ENCODE measurements at regions not wholly inside any gene's neighbourhood (a gene's known extent, or its start where the extent isn't known, plus 50 kb on each side); places are given as distances from the start of the nearest gene placed in this dataset.

- no peak overlapping the region for H3K9ac ChIP-seq (ENCODE audit: insufficient read depth, low read depth, low read length)
- H2AFZ ChIP-seq (ENCODE audit: low read length): no peak overlapping the region
- CTCF ChIA-PET (ENCODE audit: low intra/inter-chr PET ratio, low total read pairs): no interaction called here
Measured at GRCh38 chr2:126383800-126384199, 272.2 kb upstream of the GYPC start.

GRCh38 chr2:126385441-126385840 lies 270.5 kb upstream of the GYPC start:
- no peaks in the 10 kb centered on the region for H3K36me3 ChIP-seq (replicated peaks in 1 of 2; ENCODE audit: control insufficient read depth in 1 of 2, insufficient read depth in 2 of 2, low read length in 2 of 2)
- H3K27me3 ChIP-seq (ENCODE audit: control insufficient read depth in 1 of 2, insufficient read depth in 2 of 2, low read length in 2 of 2): no peaks in the 10 kb centered on the region
- FAIRE-seq: no peak
- H3K27ac ChIP-seq (ENCODE audit: extremely low read length, insufficient read depth, low read length): no peak overlapping the region
- H3K4me2 ChIP-seq (ENCODE audit: low read depth, low read length): no peak overlapping the region
- TF ChIP-seq ZNF569 (CRISPR knock-in tag; IDR thresholded peaks at IDR 0.05; ENCODE audit: borderline replicate concordance): no peak
- no peak for TF ChIP-seq E2F5 (CRISPR knock-in tag; conservative IDR thresholded peaks at IDR 0.05)
- peaks cover 40% of the 10 kb centered on the region for H3K9me3 ChIP-seq (ENCODE audit: low read length)
- no peaks in the 10 kb centered on the region for H3K79me2 ChIP-seq (ENCODE audit: insufficient read depth, low read length)
- CTCF ChIA-PET (ENCODE audit: low intra/inter-chr PET ratio, low total read pairs): no interaction called here
- no peak overlapping the region for H3K4me3 ChIP-seq (replicated peaks in 1 of 3; ENCODE audit: insufficient read depth in 1 of 3, low read depth in 2 of 3, low read length in 3 of 3)
- H3K4me1 ChIP-seq (ENCODE audit: insufficient read depth, low read length): no peaks in the 10 kb centered on the region
- no TSS peak for BruUV-seq (replicated peaks)
- in situ Hi-C loops (cut with HindIII; ENCODE audit: extremely low pct_ligation_motif_present, low pct_unique_long_range_greater_than_20kb) (no loop called here), intact Hi-C loops (cut with micrococcal nuclease; ENCODE audit: unreplicated experiment) (no loop called here)
- no peak for DNase-seq (ENCODE audit: low spot score)
- no peak for ATAC-seq
- POLR2A ChIA-PET: no interaction called here
- no peak overlapping the region for H3K9ac ChIP-seq (ENCODE audit: insufficient read depth, low read depth, low read length)
- no peak overlapping the region for H2AFZ ChIP-seq (ENCODE audit: low read length)
- H4K20me1 ChIP-seq (ENCODE audit: insufficient read depth, low read length): no peaks in the 10 kb centered on the region

More at GRCh38 chr2:126383800-126384199, 272.2 kb upstream of the GYPC start:
- H3K27me3 ChIP-seq (ENCODE audit: control insufficient read depth in 1 of 2, insufficient read depth in 2 of 2, low read length in 2 of 2): no peaks in the 10 kb centered on the region
- intact Hi-C loops (cut with micrococcal nuclease; ENCODE audit: unreplicated experiment) (no loop called here), in situ Hi-C loops (cut with HindIII; ENCODE audit: extremely low pct_ligation_motif_present, low pct_unique_long_range_greater_than_20kb) (no loop called here)
- no peak overlapping the region for H3K4me2 ChIP-seq (ENCODE audit: low read depth, low read length)
- no peak overlapping the region for H3K27ac ChIP-seq (ENCODE audit: extremely low read length, insufficient read depth, low read length)
- ATAC-seq (no peak), FAIRE-seq (no peak), DNase-seq (ENCODE audit: low spot score) (no peak)
- POLR2A ChIA-PET: no interaction called here
- H3K4me3 ChIP-seq (replicated peaks in 1 of 3; ENCODE audit: insufficient read depth in 1 of 3, low read depth in 2 of 3, low read length in 3 of 3): no peak overlapping the region
- BruUV-seq (replicated peaks): no TSS peak
- H3K79me2 ChIP-seq (ENCODE audit: insufficient read depth, low read length): no peaks in the 10 kb centered on the region
- peaks cover 30% of the 10 kb centered on the region for H3K9me3 ChIP-seq (ENCODE audit: low read length)
- H3K36me3 ChIP-seq (replicated peaks in 1 of 2; ENCODE audit: control insufficient read depth in 1 of 2, insufficient read depth in 2 of 2, low read length in 2 of 2): no peaks in the 10 kb centered on the region
- no peaks in the 10 kb centered on the region for H4K20me1 ChIP-seq (ENCODE audit: insufficient read depth, low read length)
- no peak for TF ChIP-seq NFKB2 (CRISPR knock-in tag; IDR thresholded peaks at IDR 0.05; ENCODE audit: borderline replicate concordance)
- no peak for TF ChIP-seq ZKSCAN5 (CRISPR knock-in tag; IDR thresholded peaks at IDR 0.05)
- TF ChIP-seq MAFF (IDR thresholded peaks at IDR 0.05; ENCODE audit: low read depth, low read length): peak; percentile 88
- TF ChIP-seq MAFK (conservative IDR thresholded peaks at IDR 0.05 in 1 of 2, IDR thresholded peaks at IDR 0.05 in 1 of 2; ENCODE audit: low read length in 2 of 2): peak; percentile 85 to 95
- H3K4me1 ChIP-seq (ENCODE audit: insufficient read depth, low read length): no peaks in the 10 kb centered on the region

All from HepG2 (cell line).